GM12891 (cell line): ENCODE measurements at regions not wholly inside any gene's neighbourhood (a gene's known extent, or its start where the extent isn't known, plus 50 kb on each side); places are given as distances from the start of the nearest gene placed in this dataset.

Source experiments
- DNase-seq: peaks from one replicate; pipeline ENCODE4 v3.0.0; 2011; ENCODE audit warnings: low spot score; ENCODE audit not compliant: insufficient read length
- FAIRE-seq: peaks from 2 replicates; lab custom pipeline; 2011; peaks lifted over from hg19 to GRCh38; lab: Jason Lieb, UNC
- PAX5 ChIP-seq: IDR thresholded peaks from 2 replicates; pipeline ENCODE4 v1.6.1; 2011; ENCODE audit warnings: low read length, moderate library complexity, mild to moderate bottlenecking; ENCODE audit not compliant: insufficient read depth, severe bottlenecking
- POLR2A ChIP-seq: IDR thresholded peaks from 2 replicates; pipeline ENCODE4 v1.6.1; 2011; ENCODE audit warnings: low read depth, low read length, control low read depth
- POLR2AphosphoS5 ChIP-seq: IDR thresholded peaks from 2 replicates; pipeline ENCODE4 v1.6.1; 2011; ENCODE audit warnings: low read depth, low read length, control low read depth
- POU2F2 ChIP-seq: IDR thresholded peaks from 2 replicates; pipeline ENCODE4 v1.6.1; 2011; ENCODE audit warnings: low read depth, mild to moderate bottlenecking, control low read depth, low read length, moderate library complexity
- SPI1 ChIP-seq: IDR thresholded peaks from 2 replicates; pipeline ENCODE4 v1.6.1; 2011; ENCODE audit warnings: low read depth, low read length, control low read depth
- TAF1 ChIP-seq: IDR thresholded peaks from 2 replicates; pipeline ENCODE4 v1.6.1; 2011; ENCODE audit warnings: low read depth, low read length, control low read depth

DNA sequence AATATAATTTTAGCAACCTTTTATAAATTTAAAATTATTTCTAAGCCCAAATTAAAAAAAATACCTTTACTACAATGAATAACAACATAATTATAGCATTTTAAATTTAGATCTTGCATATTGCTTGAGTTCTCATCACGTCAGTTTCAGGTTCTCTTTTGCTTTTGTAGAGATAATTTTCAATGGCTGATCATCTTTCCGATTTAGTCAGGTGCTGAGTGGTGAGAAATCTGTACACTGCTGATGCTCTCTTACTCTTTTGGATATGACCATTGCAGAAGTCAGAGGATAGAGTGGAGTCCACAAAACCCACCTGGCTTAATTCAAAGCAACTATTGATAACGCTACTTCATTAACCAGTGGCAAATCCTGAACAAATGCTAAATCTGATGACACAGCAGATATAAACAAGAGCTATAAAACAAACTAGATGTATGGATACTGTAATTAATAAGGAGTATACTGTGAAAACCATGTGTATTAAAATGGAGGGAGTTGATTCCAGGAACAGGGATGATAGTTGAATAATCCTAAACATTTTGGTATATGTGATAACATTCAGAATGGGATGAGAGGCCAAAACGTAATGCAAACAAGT lies 394.8 kb downstream of the CSNK1G3 start:
- no peak for TF ChIP-seq POLR2A
- no peak for TF ChIP-seq POU2F2
- TF ChIP-seq POLR2AphosphoS5 = no peak
- no peak for TF ChIP-seq PAX5
- TF ChIP-seq TAF1 = no peak
- TF ChIP-seq SPI1 = no peak
- DNase-seq = no peak
- no peak for FAIRE-seq

DNA sequence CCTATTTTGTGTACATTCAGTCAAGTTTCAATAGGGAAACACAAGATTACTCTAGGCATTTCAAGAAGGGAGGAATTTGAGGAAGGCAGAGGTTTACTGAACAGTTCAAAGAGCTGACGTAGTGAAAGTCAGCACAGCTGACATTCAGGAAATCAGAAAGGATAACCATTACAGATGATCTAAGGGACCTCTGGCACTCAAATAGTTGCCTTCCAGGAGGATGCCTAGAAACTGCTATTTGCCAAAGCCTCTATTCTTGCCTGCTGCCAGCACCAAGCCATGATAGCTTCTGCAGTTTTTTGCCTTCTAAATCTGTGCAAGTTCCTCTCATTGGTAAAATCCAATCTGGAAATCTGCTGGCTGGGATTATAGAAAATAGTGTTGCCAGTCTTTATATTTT lies 373.1 kb downstream of the CSNK1G3 start:
- FAIRE-seq = no peak
- no peak for DNase-seq
- TF ChIP-seq POLR2A (no peak), SPI1 (no peak), POU2F2 (no peak), PAX5 (no peak), POLR2AphosphoS5 (no peak), TAF1 (no peak)

DNA sequence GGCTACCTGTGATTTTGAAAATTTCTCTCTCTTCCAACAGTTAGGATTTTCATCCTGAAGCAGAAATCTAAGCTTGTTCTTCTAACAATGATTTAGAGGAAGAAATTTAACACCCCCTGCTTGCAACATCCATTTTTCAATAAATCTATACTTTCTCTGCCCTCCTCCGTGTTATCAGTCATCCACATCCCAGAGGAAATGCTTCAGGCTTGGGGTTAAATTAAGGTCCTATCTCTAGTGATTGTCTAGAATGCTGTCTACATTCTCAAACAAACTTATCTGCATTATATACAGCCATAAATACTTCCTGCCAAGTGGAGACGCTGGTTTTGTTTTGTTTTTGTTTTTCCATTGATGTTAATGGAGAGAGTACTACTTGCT lies 371.0 kb downstream of the CSNK1G3 start:
- TF ChIP-seq POU2F2 (no peak), POLR2A (no peak)
- FAIRE-seq = no peak
- DNase-seq = no peak

DNA sequence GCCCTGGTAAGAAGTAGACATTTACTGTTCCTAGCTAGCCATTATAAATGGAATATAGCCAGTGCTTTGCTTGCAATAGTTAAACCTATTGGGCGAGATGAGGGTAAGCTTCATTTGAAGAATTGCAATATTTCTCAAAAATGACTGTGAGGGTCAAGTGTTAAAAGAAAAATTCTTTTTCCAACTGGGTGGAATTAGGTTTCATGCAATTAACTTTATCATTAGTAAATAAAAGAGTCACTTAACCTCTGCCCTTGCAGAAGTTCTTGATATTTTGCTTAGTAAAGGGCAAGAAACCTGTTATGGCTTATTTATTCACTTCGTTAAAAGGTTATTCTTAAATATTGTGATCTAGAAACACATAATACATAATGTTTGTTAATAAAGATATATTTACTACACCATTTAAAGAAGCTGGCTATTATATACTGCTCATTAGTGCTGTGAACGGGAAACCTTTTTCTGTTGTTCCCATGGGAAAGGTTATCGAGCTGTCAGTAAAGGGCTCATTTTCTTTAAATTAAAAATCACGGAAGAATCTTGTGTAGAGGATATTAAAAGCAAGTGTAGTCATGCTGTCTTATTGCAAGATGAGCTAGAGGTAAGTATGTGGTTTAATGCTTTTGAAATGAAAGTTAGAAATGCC lies 370.5 kb downstream of the CSNK1G3 start:
- FAIRE-seq (no peak), DNase-seq (no peak)
- TF ChIP-seq TAF1 (no peak), SPI1 (no peak), POU2F2 (no peak), POLR2AphosphoS5 (no peak), PAX5 (no peak)

DNA sequence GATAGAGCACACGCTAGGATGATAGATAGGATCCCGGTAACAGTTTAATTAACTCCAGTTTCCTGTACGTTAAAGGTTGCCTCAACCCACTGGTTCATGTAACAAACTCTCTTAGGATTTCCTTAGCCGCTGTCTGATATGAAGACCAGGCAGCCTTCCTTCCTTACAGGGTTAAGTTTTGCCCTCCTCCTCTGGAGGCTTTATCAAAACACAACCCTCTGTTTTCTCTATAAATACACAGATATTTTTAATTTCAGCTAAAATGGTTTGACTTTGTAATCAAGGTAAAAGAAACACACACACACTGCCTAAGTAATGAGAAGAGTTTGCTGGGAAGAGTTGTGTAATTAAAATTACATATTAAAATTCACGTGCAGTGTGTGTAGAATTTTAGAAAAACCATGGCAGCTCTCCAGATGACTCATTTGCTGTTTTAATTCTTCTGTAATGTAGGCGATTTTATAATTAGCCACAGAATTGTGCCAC lies 369.8 kb downstream of the CSNK1G3 start:
- DNase-seq = no peak
- no peak for TF ChIP-seq SPI1
- TF ChIP-seq POU2F2 = no peak
- no peak for TF ChIP-seq PAX5
- TF ChIP-seq POLR2AphosphoS5 = no peak
- TF ChIP-seq POLR2A = no peak
- no peak for TF ChIP-seq TAF1
- FAIRE-seq = no peak

DNA sequence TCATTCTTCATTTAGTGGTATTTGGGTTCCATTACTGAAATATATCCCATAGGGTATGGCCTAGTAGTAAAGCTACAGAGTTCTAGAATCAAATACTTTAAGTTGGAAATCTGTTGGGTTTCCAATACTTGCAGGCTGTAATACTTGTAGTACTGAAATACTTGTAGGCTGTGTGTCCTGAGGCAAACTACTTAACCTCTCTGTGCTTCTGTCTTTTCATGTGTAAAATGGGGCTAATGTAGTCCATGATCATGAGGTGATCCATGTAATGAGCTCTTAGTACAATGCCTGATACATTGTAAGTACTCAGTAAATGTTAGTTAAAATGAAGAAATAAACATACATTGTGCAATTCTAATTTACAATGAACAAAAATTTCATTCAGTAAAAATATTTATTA lies 368.9 kb downstream of the CSNK1G3 start:
- DNase-seq (no peak), FAIRE-seq (no peak)
- no peak for TF ChIP-seq TAF1
- no peak for TF ChIP-seq POU2F2
- no peak for TF ChIP-seq PAX5
- no peak for TF ChIP-seq POLR2A
- no peak for TF ChIP-seq POLR2AphosphoS5
- TF ChIP-seq SPI1 = no peak

DNA sequence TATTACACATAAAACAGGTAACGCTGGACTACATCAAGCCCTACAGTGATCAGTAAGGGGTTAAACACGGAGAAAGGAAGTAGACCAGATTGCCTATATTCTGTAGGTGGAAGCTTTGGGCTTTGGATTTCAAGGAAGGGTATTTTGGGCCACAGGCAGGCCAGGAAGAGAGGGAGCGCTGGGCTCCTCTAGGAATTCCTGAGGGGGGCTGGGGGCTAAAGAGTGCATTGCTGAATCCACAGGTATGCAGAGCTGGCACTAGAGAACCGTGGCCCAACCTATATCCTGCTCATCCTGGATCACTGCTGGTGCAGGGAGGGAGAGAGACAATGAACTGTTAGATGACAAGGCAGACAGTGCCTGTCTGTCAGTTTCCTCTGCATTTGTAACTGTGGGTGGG lies 367.1 kb downstream of the CSNK1G3 start:
- DNase-seq = no peak
- no peak for FAIRE-seq
- TF ChIP-seq POU2F2 = no peak
- TF ChIP-seq POLR2A = no peak
- TF ChIP-seq TAF1 = no peak
- TF ChIP-seq SPI1 = no peak
- TF ChIP-seq POLR2AphosphoS5 = no peak
- TF ChIP-seq PAX5 = no peak

DNA sequence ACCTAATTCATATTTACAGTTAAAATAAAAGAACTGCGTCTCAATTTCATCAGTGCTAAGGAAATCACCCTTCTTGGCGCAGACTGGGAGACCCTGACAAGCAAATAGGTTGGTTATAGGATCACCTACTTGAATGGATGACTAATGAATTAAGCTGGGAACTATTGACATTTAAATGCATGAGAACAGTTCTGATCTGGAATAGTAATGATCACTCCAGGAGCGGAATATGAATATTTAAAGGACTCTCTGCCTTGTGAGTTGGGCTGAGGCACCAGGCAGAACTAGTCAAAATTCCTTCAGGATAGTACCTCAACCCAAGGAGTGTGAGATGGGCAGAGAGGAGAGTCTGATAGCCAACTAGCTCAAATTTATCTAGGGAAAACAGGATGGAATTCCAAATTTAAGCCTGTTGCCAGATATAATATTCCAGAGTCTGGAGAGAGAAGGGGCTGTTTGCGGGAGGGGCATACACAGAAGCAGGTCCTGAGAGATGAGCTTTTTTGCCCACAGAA lies 364.4 kb downstream of the CSNK1G3 start:
- no peak for DNase-seq
- no peak for FAIRE-seq
- no peak for TF ChIP-seq POLR2AphosphoS5
- no peak for TF ChIP-seq POU2F2
- TF ChIP-seq POLR2A = no peak
- TF ChIP-seq TAF1 = no peak
- no peak for TF ChIP-seq SPI1
- no peak for TF ChIP-seq PAX5

DNA sequence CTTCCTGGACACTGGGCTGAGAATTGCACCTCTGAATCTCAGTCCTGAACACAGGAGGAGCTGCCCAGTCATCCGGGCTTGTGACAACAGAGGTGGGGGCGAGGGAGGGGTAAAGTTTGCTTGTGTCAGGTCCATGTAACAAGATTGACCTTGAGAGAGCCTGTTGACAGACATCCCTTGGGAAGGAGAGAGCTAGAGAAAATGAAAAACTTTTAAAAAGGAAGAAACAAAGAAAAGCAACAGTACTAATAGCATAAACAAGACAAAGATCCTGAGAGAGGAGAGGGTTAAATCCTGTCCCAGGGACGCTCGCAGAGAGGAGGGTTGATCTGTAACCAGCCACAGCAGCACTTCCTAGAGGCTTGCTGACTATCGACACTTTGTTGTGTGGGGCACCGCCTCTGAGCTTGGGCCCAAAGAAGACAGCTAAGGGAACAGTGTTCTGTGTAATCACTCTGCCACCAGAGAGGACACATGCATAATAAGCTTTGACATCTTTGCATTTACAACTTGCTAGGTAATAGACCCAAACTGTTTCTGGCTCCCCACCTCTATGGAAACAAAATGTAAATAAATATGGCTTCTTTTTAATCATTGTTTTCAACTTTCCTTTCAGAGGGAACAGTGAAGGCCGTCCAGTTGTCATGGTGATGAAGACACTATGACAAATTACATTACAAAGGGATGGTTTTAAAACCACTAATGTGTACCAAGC lies 363.7 kb downstream of the CSNK1G3 start:
- no peak for DNase-seq

More for the DNA sequence above, 363.7 kb downstream of the CSNK1G3 start:
- no peak for TF ChIP-seq PAX5
- TF ChIP-seq SPI1 = no peak
- no peak for TF ChIP-seq POLR2AphosphoS5
- TF ChIP-seq POLR2A = no peak
- TF ChIP-seq POU2F2 = no peak
- TF ChIP-seq TAF1 = no peak
- no peak for FAIRE-seq
